OCI-LY3 (cell line): ENCODE measurements at regions not wholly inside any gene's neighbourhood (a gene's known extent, or its start where the extent isn't known, plus 50 kb on each side); places are given as distances from the start of the nearest gene placed in this dataset.

ENCODE experiments used
- H2AFZ ChIP-seq: fragments of 200-600, 300-600 bp; shearing (Covaris generic); 2 replicates; pipeline ENCODE4 v1.6.0; 2014; ENCODE audit warnings: antibody characterized with exemption, low read depth, low read length
- H3K27ac ChIP-seq: fragments of 200-600, 300-600 bp; sonication (generic); 2 replicates; pipeline ENCODE4 v1.5.1; 2014; ENCODE audit warnings: mild to moderate bottlenecking, low read length, moderate library complexity, mixed read lengths
- H3K27me3 ChIP-seq: fragments of 200-600, 300-600 bp; sonication (generic); 2 replicates; pipeline ENCODE4 v1.6.1; 2014; ENCODE audit warnings: low read depth, low read length, mixed read lengths
- H3K36me3 ChIP-seq: fragments of 200-600, 300-600 bp; sonication (generic); replicated peaks from 2 replicates; pipeline ENCODE3; 2014; ENCODE audit warnings: low read depth, low read length, mixed read lengths
- H3K4me1 ChIP-seq: fragments of 300-600, 200-600 bp; sonication (generic); 2 replicates; pipeline ENCODE4 v1.6.1; 2014; ENCODE audit warnings: low read length, mixed read lengths
- H3K4me2 ChIP-seq: fragments of 200-600, 300-600 bp; sonication (generic); 2 replicates; pipeline ENCODE4 v1.6.1; 2014; ENCODE audit warnings: low read length, mixed read lengths
- H3K4me3 ChIP-seq: fragments of 300-600, 200-600 bp; sonication (generic); 2 replicates; pipeline ENCODE4 v1.5.1; 2014; ENCODE audit warnings: antibody characterized with exemption, mild to moderate bottlenecking, low read length, moderate library complexity
- H3K79me2 ChIP-seq: fragments of 300-600, 200-600 bp; shearing (Covaris generic); 2 replicates; pipeline ENCODE4 v1.6.1; 2014; ENCODE audit warnings: mild to moderate bottlenecking, low read length, mixed read lengths
- H3K9ac ChIP-seq: fragments of 300-600, 200-600 bp; shearing (Covaris generic); 2 replicates; pipeline ENCODE4 v1.6.0; 2014; ENCODE audit warnings: mild to moderate bottlenecking, low read length, moderate library complexity
- H3K9me3 ChIP-seq: fragments of 200-600, 300-600 bp; shearing (Covaris generic); 2 replicates; pipeline ENCODE4 v1.6.1; 2014; ENCODE audit warnings: low read length, mixed read lengths; ENCODE audit not compliant: insufficient read depth
- H4K20me1 ChIP-seq: fragments of 200-600, 300-600 bp; sonication (generic); 2 replicates; pipeline ENCODE4 v1.6.1; 2016; ENCODE audit warnings: low read length, mixed read lengths; ENCODE audit not compliant: insufficient read depth
- CTCF ChIP-seq: fragments of 200-600, 300-600 bp; sonication (generic); IDR thresholded peaks from 2 replicates; pipeline ENCODE4 v1.5.1; 2014; ENCODE audit warnings: antibody characterized with exemption, low read length, low read depth
- EZH2phosphoT487 ChIP-seq: fragments of 200-600 bp; shearing (Covaris generic); IDR thresholded peaks from 2 replicates; pipeline ENCODE4 v1.6.1; 2018; ENCODE audit warnings: antibody characterized with exemption, mixed run types, low read depth

GRCh38 chr16:86447228-86447627, 63.1 kb upstream of the FOXF1 start:
- H3K27me3 ChIP-seq = peaks cover 15% of the 10 kb centered on the region
- TF ChIP-seq EZH2phosphoT487 = no peak
- TF ChIP-seq CTCF = no peak
- H2AFZ ChIP-seq = no peak overlapping the region
- H3K79me2 ChIP-seq = no peaks in the 10 kb centered on the region
- no peaks in the 10 kb centered on the region for H3K4me1 ChIP-seq
- no peaks in the 10 kb centered on the region for H3K36me3 ChIP-seq
- H3K4me2 ChIP-seq = no peak overlapping the region
- no peaks in the 10 kb centered on the region for H3K9me3 ChIP-seq
- H4K20me1 ChIP-seq = no peaks in the 10 kb centered on the region
- H3K9ac ChIP-seq = no peak overlapping the region
- H3K4me3 ChIP-seq = no peak overlapping the region
- no peak overlapping the region for H3K27ac ChIP-seq

GRCh38 chr16:86448306-86448890, 61.9 kb upstream of the FOXF1 start:
- H3K4me1 ChIP-seq = no peaks in the 10 kb centered on the region
- no peak overlapping the region for H3K27ac ChIP-seq
- no peaks in the 10 kb centered on the region for H3K79me2 ChIP-seq
- H2AFZ ChIP-seq = no peak overlapping the region
- no peak overlapping the region for H3K9ac ChIP-seq
- peaks cover 7% of the 10 kb centered on the region; the same call in 1 of the 2 replicates for H3K27me3 ChIP-seq
- H3K36me3 ChIP-seq = no peaks in the 10 kb centered on the region
- H3K9me3 ChIP-seq = no peaks in the 10 kb centered on the region
- no peak overlapping the region for H3K4me3 ChIP-seq
- TF ChIP-seq EZH2phosphoT487 = no peak
- no peak for TF ChIP-seq CTCF
- H3K4me2 ChIP-seq = no peak overlapping the region
- no peaks in the 10 kb centered on the region for H4K20me1 ChIP-seq

- no peaks in the 10 kb centered on the region for H3K36me3 ChIP-seq
- no peak overlapping the region for H3K27ac ChIP-seq
- H3K4me3 ChIP-seq = no peak overlapping the region
- H3K4me1 ChIP-seq = no peaks in the 10 kb centered on the region
- no peak for TF ChIP-seq EZH2phosphoT487
- no peak for TF ChIP-seq CTCF
- H4K20me1 ChIP-seq = no peaks in the 10 kb centered on the region
- H3K9ac ChIP-seq = no peak overlapping the region
- H3K27me3 ChIP-seq = peaks cover 7% of the 10 kb centered on the region; the same call in 1 of the 2 replicates
- H3K79me2 ChIP-seq = no peaks in the 10 kb centered on the region
- H3K4me2 ChIP-seq = no peak overlapping the region
- no peak overlapping the region for H2AFZ ChIP-seq
- no peaks in the 10 kb centered on the region for H3K9me3 ChIP-seq
These were observed 60.8 kb upstream of the FOXF1 start for GRCh38 chr16:86449446-86450095.

- Histone ChIP-seq H2AFZ (no peak overlapping the region), H3K36me3 (no peaks in the 10 kb centered on the region), H3K9me3 (no peaks in the 10 kb centered on the region), H3K79me2 (no peaks in the 10 kb centered on the region), H3K9ac (no peak overlapping the region), H3K27me3 (peaks cover 7% of the 10 kb centered on the region; the same call in 1 of the 2 replicates), H3K4me2 (no peak overlapping the region), H3K4me1 (no peaks in the 10 kb centered on the region), H3K4me3 (no peak overlapping the region), H4K20me1 (no peaks in the 10 kb centered on the region), H3K27ac (no peak overlapping the region)
- TF ChIP-seq CTCF (no peak), EZH2phosphoT487 (no peak)
These were observed 59.6 kb upstream of the FOXF1 start for GRCh38 chr16:86450691-86451090.
